CD4-positive, alpha-beta T cell treated with Interleukin-17A for 4 hours (primary cell): ENCODE measurements at regions not wholly inside any gene's neighbourhood (a gene's known extent, or its start where the extent isn't known, plus 50 kb on each side); places are given as distances from the start of the nearest gene placed in this dataset.

Experiments
- DNase-seq: peaks from one replicate; pipeline ENCODE4 v3.0.0-alpha.2; 2020; ENCODE audit warnings: mixed read lengths

GRCh38 chr11:91407842-91408241 lies 816.8 kb upstream of the FAT3 start:
- no peak for DNase-seq

GRCh38 chr11:91406009-91406408 lies 818.6 kb upstream of the FAT3 start:
- DNase-seq, result no peak

- no peak for DNase-seq
Measured at GRCh38 chr11:91404344-91404743, 820.3 kb upstream of the FAT3 start.

- DNase-seq, result no peak
Measured at GRCh38 chr11:91397134-91397468, 827.5 kb upstream of the FAT3 start.

GRCh38 chr11:91396236-91397133 lies 828.1 kb upstream of the FAT3 start:
- no peak for DNase-seq

GRCh38 chr11:91394727-91395414 lies 829.7 kb upstream of the FAT3 start:
- DNase-seq, result no peak

- no peak for DNase-seq
Measured at GRCh38 chr11:91394073-91394726, 830.4 kb upstream of the FAT3 start.

- no peak for DNase-seq
Measured at GRCh38 chr11:91382946-91383345, 841.7 kb upstream of the FAT3 start.

GRCh38 chr11:91374794-91375193 lies 849.8 kb upstream of the FAT3 start:
- no peak for DNase-seq

- no peak for DNase-seq
Measured at GRCh38 chr11:91373497-91373896, 851.1 kb upstream of the FAT3 start.

- no peak for DNase-seq
Measured at GRCh38 chr11:91366816-91367215, 857.8 kb upstream of the FAT3 start.

- no peak for DNase-seq
Measured at GRCh38 chr11:91365986-91366585, 858.5 kb upstream of the FAT3 start.

- DNase-seq, result no peak
Measured at GRCh38 chr11:91350931-91351330, 873.7 kb upstream of the FAT3 start.

GRCh38 chr11:91326751-91327150 lies 897.9 kb upstream of the FAT3 start:
- DNase-seq, result no peak

GRCh38 chr11:91326280-91326679 lies 898.3 kb upstream of the FAT3 start:
- DNase-seq, result no peak

- no peak for DNase-seq
Measured at GRCh38 chr11:91314521-91314920, 910.1 kb upstream of the FAT3 start.

- DNase-seq, result no peak
Measured at GRCh38 chr11:91312541-91312940, 912.1 kb upstream of the FAT3 start.

GRCh38 chr11:91310085-91310484 lies 914.5 kb upstream of the FAT3 start:
- no peak for DNase-seq

- no peak for DNase-seq
Measured at GRCh38 chr11:91308069-91308468, 916.5 kb upstream of the FAT3 start.

GRCh38 chr11:91305402-91305801 lies 919.2 kb upstream of the FAT3 start:
- DNase-seq, result no peak

GRCh38 chr11:91303749-91304148 lies 920.9 kb upstream of the FAT3 start:
- no peak for DNase-seq

- DNase-seq, result no peak
Measured at GRCh38 chr11:91299980-91300379, 924.6 kb upstream of the FAT3 start.

GRCh38 chr11:91296629-91297028 lies 928.0 kb upstream of the FAT3 start:
- no peak for DNase-seq

GRCh38 chr11:91295591-91295990 lies 929.0 kb upstream of the FAT3 start:
- DNase-seq, result no peak
